C1 segment of cervical spinal cord (tissue), 14 donors: ENCODE measurements at regions not wholly inside any gene's neighbourhood (a gene's known extent, or its start where the extent isn't known, plus 50 kb on each side); places are given as distances from the start of the nearest gene placed in this dataset.
"Not testable (repeated sequence)": the region's sequence is repeated elsewhere in the genome, so short reads cannot be mapped to it uniquely, and the experiment has no call there.

Source experiments
- DNase-seq, 14 donors: peaks; one replicate each; lab custom pipeline; 2025; lab: John Stamatoyannopoulos, UW

GRCh38 chr4:131734851-131735385 is 1414.2 kb upstream of the PCDH10 start:
- not testable (repeated sequence) for DNase-seq

- not testable (repeated sequence) for DNase-seq
Measured at GRCh38 chr4:131738991-131739390, 1410.1 kb upstream of the PCDH10 start.

GRCh38 chr4:131741836-131742235 is 1407.3 kb upstream of the PCDH10 start:
- not testable (repeated sequence) for DNase-seq

GRCh38 chr4:131742536-131743205 is 1406.4 kb upstream of the PCDH10 start:
- not testable (repeated sequence) for DNase-seq

GRCh38 chr4:131743348-131743747 is 1405.7 kb upstream of the PCDH10 start:
- not testable (repeated sequence) for DNase-seq

- not testable (repeated sequence) for DNase-seq
Measured at GRCh38 chr4:131747203-131747602, 1401.9 kb upstream of the PCDH10 start.

GRCh38 chr4:131749224-131749623 is 1399.9 kb upstream of the PCDH10 start:
- DNase-seq: not testable (repeated sequence)

- DNase-seq: not testable (repeated sequence)
Measured at GRCh38 chr4:131750006-131750405, 1399.1 kb upstream of the PCDH10 start.

GRCh38 chr4:131750469-131750868 is 1398.6 kb upstream of the PCDH10 start:
- DNase-seq: not testable (repeated sequence)

- not testable (repeated sequence) for DNase-seq
Measured at GRCh38 chr4:131762234-131762633, 1386.9 kb upstream of the PCDH10 start.

- no peak for DNase-seq
Measured at GRCh38 chr4:131764730-131765129, 1384.4 kb upstream of the PCDH10 start.

GRCh38 chr4:131774382-131774781 is 1374.7 kb upstream of the PCDH10 start:
- DNase-seq: not testable (repeated sequence)

GRCh38 chr4:131810565-131810964 is 1338.5 kb upstream of the PCDH10 start:
- not testable (repeated sequence) for DNase-seq
